ENCODE measurements at regions not wholly inside any gene's neighbourhood (a gene's known extent, or its start where the extent isn't known, plus 50 kb on each side); places are given as distances from the start of the nearest gene placed in this dataset.

DNA sequence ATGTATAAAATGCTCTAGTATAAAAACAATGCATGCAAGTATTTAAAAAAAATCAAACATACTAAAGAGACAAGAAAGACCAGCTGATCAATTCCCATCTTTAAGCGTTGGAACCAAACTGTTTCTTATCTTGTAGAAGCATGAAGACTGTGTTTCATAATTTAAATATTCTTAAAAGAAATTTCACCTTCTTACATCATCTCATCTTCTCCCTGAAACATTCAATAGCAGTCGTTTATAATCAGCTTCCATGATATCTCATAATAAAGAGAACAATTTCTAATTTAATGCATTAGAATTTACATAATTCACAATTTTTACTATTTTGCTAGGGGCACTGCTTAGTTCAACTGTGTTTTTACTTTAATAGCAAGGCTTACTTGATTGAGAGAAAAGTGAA lies 468.1 kb upstream of the MARCKS start:
- TF ChIP-seq, protein P1, sequence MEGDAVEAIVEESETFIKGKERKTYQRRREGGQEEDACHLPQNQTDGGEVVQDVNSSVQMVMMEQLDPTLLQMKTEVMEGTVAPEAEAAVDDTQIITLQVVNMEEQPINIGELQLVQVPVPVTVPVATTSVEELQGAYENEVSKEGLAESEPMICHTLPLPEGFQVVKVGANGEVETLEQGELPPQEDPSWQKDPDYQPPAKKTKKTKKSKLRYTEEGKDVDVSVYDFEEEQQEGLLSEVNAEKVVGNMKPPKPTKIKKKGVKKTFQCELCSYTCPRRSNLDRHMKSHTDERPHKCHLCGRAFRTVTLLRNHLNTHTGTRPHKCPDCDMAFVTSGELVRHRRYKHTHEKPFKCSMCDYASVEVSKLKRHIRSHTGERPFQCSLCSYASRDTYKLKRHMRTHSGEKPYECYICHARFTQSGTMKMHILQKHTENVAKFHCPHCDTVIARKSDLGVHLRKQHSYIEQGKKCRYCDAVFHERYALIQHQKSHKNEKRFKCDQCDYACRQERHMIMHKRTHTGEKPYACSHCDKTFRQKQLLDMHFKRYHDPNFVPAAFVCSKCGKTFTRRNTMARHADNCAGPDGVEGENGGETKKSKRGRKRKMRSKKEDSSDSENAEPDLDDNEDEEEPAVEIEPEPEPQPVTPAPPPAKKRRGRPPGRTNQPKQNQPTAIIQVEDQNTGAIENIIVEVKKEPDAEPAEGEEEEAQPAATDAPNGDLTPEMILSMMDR (IDR thresholded peaks at IDR 0.05), result no peak
- TF ChIP-seq POLR2A (IDR thresholded peaks at IDR 0.05; ENCODE audit: low read depth), result no peak
- no peak for TF ChIP-seq EP300 (IDR thresholded peaks at IDR 0.05)
